ENCODE measurements at regions not wholly inside any gene's neighbourhood (a gene's known extent, or its start where the extent isn't known, plus 50 kb on each side); places are given as distances from the start of the nearest gene placed in this dataset.

GRCh38 chr10:83691791-83692596, 447.3 kb upstream of the GHITM start:
- no peak for TF ChIP-seq CTCF (IDR thresholded peaks at IDR 0.05)
- TF ChIP-seq POLR2A (IDR thresholded peaks at IDR 0.05), result no peak

Data from uterus (tissue), 2 donors.